Uterus (tissue), 2 donors: ENCODE measurements at regions not wholly inside any gene's neighbourhood (a gene's known extent, or its start where the extent isn't known, plus 50 kb on each side); places are given as distances from the start of the nearest gene placed in this dataset.

Source experiments
- CTCF ChIP-seq, 4 experiments: fragments of 200-600 bp in 2 of 4; fragments of 450-650 bp in 2 of 4; sonication (generic) in 2 of 4; IDR thresholded peaks; one replicate each; pipeline ENCODE4 v1.5.1; 2016 to 2019; ENCODE audit warnings: antibody characterized with exemption in 4 of 4, mild to moderate bottlenecking in 2 of 4, moderate library complexity in 1 of 4
- POLR2A ChIP-seq, 2 donors: fragments of 450-650 bp; IDR thresholded peaks; one replicate each; pipeline ENCODE4 v1.6.1; 2016; ENCODE audit warnings: antibody characterized with exemption in 2 of 2, mild to moderate bottlenecking in 1 of 2, moderate library complexity in 1 of 2

GRCh38 chr5:38777111-38777510 lies 68.7 kb upstream of the OSMR start:
- TF ChIP-seq CTCF (IDR thresholded peaks at IDR 0.05) (no peak), POLR2A (IDR thresholded peaks at IDR 0.05) (no peak)
